Right lobe of liver (tissue), 6 donors: ENCODE measurements at regions not wholly inside any gene's neighbourhood (a gene's known extent, or its start where the extent isn't known, plus 50 kb on each side); places are given as distances from the start of the nearest gene placed in this dataset.
"Not testable (repeated sequence)": the region's sequence is repeated elsewhere in the genome, so short reads cannot be mapped to it uniquely, and the experiment has no call there.

Experiments
- ATAC-seq, 4 donors: fragments of 200-7000 bp; cut with Tn5 transposase; one replicate each; pipeline ENCODE4 v1.9.1; 2020; ENCODE audit warnings: mild to moderate bottlenecking in 4 of 4, moderate library complexity in 4 of 4
- DNase-seq, 3 donors: peaks; one replicate each; pipeline ENCODE4 v3.0.0-alpha.2; 2020
- H3K27ac ChIP-seq, 3 donors: fragments of 200-600 bp; one replicate each; pipeline ENCODE4 v1.8.0; 2022
- H3K27me3 ChIP-seq, 2 donors: fragments of 200-600 bp; one replicate each; pipeline ENCODE4 v1.8.0; 2022
- H3K36me3 ChIP-seq, 4 donors: fragments of 200-600 bp; sonication (generic) in 1 of 4; one replicate each; pipeline versions ENCODE4 v1.5.1 to v1.8.0; 2017 to 2022; ENCODE audit warnings: control low read depth in 1 of 4
- H3K4me1 ChIP-seq, 4 donors: fragments of 200-600 bp; sonication (generic) in 1 of 4; one replicate each; pipeline versions ENCODE4 v1.5.1 to v1.8.0; 2017 to 2022; ENCODE audit warnings: control low read depth in 1 of 4
- H3K4me3 ChIP-seq, 3 donors: fragments of 200-600 bp; one replicate each; pipeline ENCODE4 v1.8.0; 2022
- H3K9me3 ChIP-seq, 4 donors: fragments of 200-600 bp; sonication (generic) in 1 of 4; one replicate each; pipeline versions ENCODE4 v1.5.1 to v1.8.0; 2017 to 2022; ENCODE audit warnings: control low read depth in 1 of 4
- POLR2A ChIP-seq: fragments of 450-650 bp; IDR thresholded peaks from one replicate; pipeline ENCODE4 v1.6.1; 2017; ENCODE audit warnings: antibody characterized with exemption, mild to moderate bottlenecking
- WGBS: methylation state at CpG from one replicate; pipeline ENCODE4 v1.1.6; 2018; ENCODE audit warnings: low coverage, low lambda C conversion rate; ENCODE audit not compliant: insufficient coverage; ENCODE audit errors: missing lambda C conversion rate; 5-methylcytosine and 5-hydroxymethylcytosine counted together
- intact Hi-C, 2 donors: fragments of 100-400 bp; cut with DNase I; formaldehyde crosslinking; loops; one replicate each; pipeline versions ENCODE4 v1.11.2 to v1.14.1; 2022
- TF ChIP-seq, protein P1 (sequence below), 4 donors: fragments of 200-600 bp in 3 of 4; fragments of 450-650 bp in 1 of 4; IDR thresholded peaks; one replicate each; pipeline versions ENCODE4 v1.5.1 to v1.8.0; 2016 to 2022; ENCODE audit warnings: antibody characterized with exemption in 4 of 4, mild to moderate bottlenecking in 2 of 4
- donor health status: DM: no; HTN: yes; CAD: no.
- donor health status: DM: no; HTN: no; CAD: no.
- donor health status: DM: no; HTN: no; CAD: no.
- donor health status: DM: no; HTN: yes; CAD: no.
- donor health status: DM: no; HTN: yes; CAD: no.

- H3K4me1 ChIP-seq, H3K27ac ChIP-seq, H3K36me3 ChIP-seq, ATAC-seq, H3K9me3 ChIP-seq, DNase-seq, H3K4me3 ChIP-seq, H3K27me3 ChIP-seq: not testable (repeated sequence)
- WGBS: 19% methylated on average over 6 of the region's 12 CpGs
- intact Hi-C loops: loop anchor here in 1 of 2 donors (10.0 kb wide), 1 partner anchor 290 kb away; no protein-coding TSS in a partner anchor
Measured at GRCh38 chr12:131624756-131625501, 86.0 kb upstream of the SFSWAP start.

GRCh38 chr12:131625966-131626722 is 84.7 kb upstream of the SFSWAP start:
- H3K36me3 ChIP-seq, H3K4me3 ChIP-seq, H3K4me1 ChIP-seq, H3K27ac ChIP-seq, ATAC-seq, DNase-seq, H3K9me3 ChIP-seq, H3K27me3 ChIP-seq: not testable (repeated sequence)
- 42% methylated on average over 17 of the region's 21 CpGs for WGBS
- intact Hi-C loops: loop anchor here in 1 of 2 donors (10.0 kb wide), 1 partner anchor 291 kb away; no protein-coding TSS in a partner anchor

DNA sequence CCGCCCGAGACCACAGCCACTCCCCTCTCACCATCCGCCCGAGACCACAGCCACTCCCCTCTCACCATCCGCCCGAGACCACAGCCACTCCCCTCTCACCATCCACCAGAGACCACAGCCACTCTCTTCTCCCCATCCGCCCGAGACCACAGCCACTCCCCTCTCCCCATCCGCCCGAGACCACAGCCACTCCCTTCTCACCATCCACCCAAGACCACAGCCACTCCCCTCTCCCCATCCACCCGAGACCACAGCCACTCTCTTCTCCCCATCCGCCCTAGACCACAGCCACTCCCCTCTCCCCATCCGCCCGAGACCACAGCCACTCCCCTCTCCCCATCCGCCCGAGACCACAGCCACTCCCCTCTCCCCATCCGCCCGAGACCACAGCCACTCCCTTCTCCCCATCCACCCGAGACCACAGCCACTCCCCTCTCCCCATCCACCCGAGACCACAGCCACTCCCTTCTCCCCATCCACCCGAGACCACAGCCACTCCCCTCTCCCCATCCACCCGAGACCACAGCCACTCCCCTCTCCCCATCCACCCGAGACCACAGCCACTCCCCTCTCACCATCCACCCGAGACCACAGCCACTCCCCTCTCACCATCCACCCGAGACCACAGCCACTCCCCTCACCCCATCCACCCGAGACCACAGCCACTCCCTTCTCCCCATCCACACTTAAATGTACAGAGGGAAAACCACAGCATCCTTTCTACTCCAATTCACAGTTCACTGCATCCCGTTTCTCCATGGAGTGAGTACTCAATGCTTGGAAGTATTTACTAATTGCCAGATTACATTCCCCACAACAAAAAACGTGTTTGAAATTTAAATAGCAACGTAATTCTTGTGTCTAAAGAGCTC is 83.5 kb upstream of the SFSWAP start:
- H3K27me3 ChIP-seq, DNase-seq, H3K4me3 ChIP-seq, ATAC-seq, H3K36me3 ChIP-seq, H3K27ac ChIP-seq, H3K9me3 ChIP-seq, H3K4me1 ChIP-seq: not testable (repeated sequence)
- intact Hi-C loops: loop anchor here in 1 of 2 donors (10.0 kb wide), 1 partner anchor 293 kb away; no protein-coding TSS in a partner anchor
- WGBS: 28% methylated on average over 27 of the region's 29 CpGs

DNA sequence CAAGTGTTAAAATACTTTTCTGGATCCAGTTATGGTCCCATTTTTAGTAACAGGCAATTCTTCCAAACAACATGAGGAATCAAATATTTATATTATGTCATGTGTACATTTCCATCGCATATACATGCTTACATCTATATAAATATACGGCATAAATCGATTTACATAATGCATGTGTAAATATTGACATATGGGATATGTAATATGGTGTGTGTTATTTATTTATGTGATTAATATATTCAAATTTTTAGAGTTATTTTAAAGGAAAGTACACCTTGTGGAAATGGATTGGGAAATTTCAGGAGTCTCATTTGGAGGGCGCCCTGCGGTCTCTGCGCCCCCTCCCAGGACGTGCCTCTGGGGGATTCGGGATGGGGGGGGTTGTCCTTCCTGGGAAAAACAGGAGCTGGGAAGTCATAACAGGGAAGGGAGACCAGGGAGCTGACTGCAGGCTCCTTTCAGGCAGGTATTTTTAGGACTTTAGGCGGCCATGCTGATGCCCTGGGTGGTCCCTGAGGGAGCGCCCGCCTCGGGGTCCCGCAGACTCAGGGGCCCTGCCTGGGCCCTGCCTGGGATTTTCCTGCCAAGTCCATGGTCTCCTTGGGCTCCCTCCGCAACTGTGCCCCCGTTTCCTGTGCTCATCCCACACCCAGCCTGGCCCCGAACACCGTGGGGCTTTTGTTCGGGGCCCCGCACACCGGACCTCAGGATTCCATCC is 82.7 kb upstream of the SFSWAP start:
- H3K4me3 ChIP-seq: no peak overlapping the region
- intact Hi-C loops: loop anchor here in 1 of 2 donors (10.0 kb wide), 1 partner anchor 293 kb away; no protein-coding TSS in a partner anchor
- 52% methylated on average over 16 of the region's 20 CpGs for WGBS
- peak in 1 of 4 donors; percentile 11 for ATAC-seq
- H3K4me1 ChIP-seq: no peaks in the 10 kb centered on the region
- no peaks in the 10 kb centered on the region for H3K9me3 ChIP-seq
- TF ChIP-seq, protein P1, sequence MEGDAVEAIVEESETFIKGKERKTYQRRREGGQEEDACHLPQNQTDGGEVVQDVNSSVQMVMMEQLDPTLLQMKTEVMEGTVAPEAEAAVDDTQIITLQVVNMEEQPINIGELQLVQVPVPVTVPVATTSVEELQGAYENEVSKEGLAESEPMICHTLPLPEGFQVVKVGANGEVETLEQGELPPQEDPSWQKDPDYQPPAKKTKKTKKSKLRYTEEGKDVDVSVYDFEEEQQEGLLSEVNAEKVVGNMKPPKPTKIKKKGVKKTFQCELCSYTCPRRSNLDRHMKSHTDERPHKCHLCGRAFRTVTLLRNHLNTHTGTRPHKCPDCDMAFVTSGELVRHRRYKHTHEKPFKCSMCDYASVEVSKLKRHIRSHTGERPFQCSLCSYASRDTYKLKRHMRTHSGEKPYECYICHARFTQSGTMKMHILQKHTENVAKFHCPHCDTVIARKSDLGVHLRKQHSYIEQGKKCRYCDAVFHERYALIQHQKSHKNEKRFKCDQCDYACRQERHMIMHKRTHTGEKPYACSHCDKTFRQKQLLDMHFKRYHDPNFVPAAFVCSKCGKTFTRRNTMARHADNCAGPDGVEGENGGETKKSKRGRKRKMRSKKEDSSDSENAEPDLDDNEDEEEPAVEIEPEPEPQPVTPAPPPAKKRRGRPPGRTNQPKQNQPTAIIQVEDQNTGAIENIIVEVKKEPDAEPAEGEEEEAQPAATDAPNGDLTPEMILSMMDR (IDR thresholded peaks at IDR 0.05): no peak
- TF ChIP-seq POLR2A: no peak
- H3K27me3 ChIP-seq: no peaks in the 10 kb centered on the region
- no peaks in the 10 kb centered on the region for H3K36me3 ChIP-seq
- DNase-seq: no peak
- no peak overlapping the region for H3K27ac ChIP-seq

DNA sequence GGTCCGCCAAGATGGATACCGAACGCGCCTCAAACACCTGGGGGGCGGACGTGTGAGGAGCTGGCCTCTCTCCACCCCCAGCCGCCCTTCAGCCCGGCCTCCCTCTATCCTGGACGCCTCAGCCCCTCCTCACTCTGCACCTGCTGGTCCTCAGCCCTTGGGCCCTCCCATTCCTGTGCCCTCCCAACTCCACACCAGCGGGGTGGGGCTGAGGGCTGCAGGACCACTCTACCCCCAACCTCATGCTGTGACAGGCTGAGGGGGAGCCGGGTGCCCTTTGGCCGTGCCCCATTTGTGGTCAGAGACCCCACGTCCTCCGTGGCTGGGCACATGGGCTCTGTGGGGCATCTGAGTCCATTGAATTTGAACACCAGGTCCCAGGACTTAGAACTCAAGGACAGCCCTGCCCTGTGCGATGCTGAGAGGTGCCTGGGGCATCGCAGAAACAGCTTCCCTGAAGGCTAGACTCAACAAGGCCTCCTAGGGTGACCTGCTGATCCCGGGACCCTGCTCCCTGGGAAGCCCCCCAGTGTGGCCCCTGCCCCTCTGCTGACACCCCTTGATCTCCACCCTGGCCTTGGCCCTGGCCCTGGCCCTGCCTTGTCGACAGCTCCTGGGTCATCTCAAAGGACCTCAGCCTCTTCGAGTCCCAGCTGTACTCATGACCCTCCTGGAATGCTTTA is 82.0 kb upstream of the SFSWAP start:
- no peaks in the 10 kb centered on the region for H3K4me1 ChIP-seq
- intact Hi-C loops: loop anchor here in 1 of 2 donors (10.0 kb wide), 1 partner anchor 294 kb away; no protein-coding TSS in a partner anchor
- no peaks in the 10 kb centered on the region for H3K27me3 ChIP-seq
- peak in 1 of 4 donors; percentile 19 for ATAC-seq
- no peaks in the 10 kb centered on the region for H3K9me3 ChIP-seq
- 30% methylated on average over 2 of the region's 19 CpGs for WGBS
- H3K4me3 ChIP-seq: no peak overlapping the region
- TF ChIP-seq, protein P1 (IDR thresholded peaks at IDR 0.05): no peak
- TF ChIP-seq POLR2A: no peak
- no peak for DNase-seq
- no peak overlapping the region for H3K27ac ChIP-seq
- H3K36me3 ChIP-seq: no peaks in the 10 kb centered on the region
